ENCODE measurements at regions not wholly inside any gene's neighbourhood (a gene's known extent, or its start where the extent isn't known, plus 50 kb on each side); places are given as distances from the start of the nearest gene placed in this dataset.

GRCh38 chr2:117195381-117195780 is 619.1 kb upstream of the DDX18 start:
- no peak for TF ChIP-seq CTCF (conservative IDR thresholded peaks at IDR 0.05; ENCODE audit: low read length)
- TF ChIP-seq EZH2phosphoT487 (IDR thresholded peaks at IDR 0.05; ENCODE audit: borderline replicate concordance, low read depth, low read length), result no peak
